GM12875 (cell line): ENCODE measurements at regions not wholly inside any gene's neighbourhood (a gene's known extent, or its start where the extent isn't known, plus 50 kb on each side); places are given as distances from the start of the nearest gene placed in this dataset.
"Not testable (repeated sequence)": the region's sequence is repeated elsewhere in the genome, so short reads cannot be mapped to it uniquely, and the experiment has no call there.

ENCODE experiments used
- H3K4me3 ChIP-seq: one replicate; pipeline ENCODE4 v1.5.1; 2011; ENCODE audit warnings: low read depth, low read length, control low read depth
- CTCF ChIP-seq: IDR thresholded peaks from 2 replicates; pipeline ENCODE4 v1.5.1; 2011; ENCODE audit warnings: low read depth, mild to moderate bottlenecking, control low read depth, inconsistent platforms, low read length, moderate library complexity, borderline replicate concordance; ENCODE audit not compliant: insufficient read depth

- no peak overlapping the region for H3K4me3 ChIP-seq
- no peak for TF ChIP-seq CTCF
These were observed 829.5 kb downstream of the FSCB start for GRCh38 chr14:43677581-43677980.

- no peak for TF ChIP-seq CTCF
- H3K4me3 ChIP-seq, result no peak overlapping the region
These were observed 832.8 kb downstream of the FSCB start for GRCh38 chr14:43674273-43674672.

GRCh38 chr14:43671716-43672485 is 835.2 kb downstream of the FSCB start:
- H3K4me3 ChIP-seq, result no peak overlapping the region
- no peak for TF ChIP-seq CTCF

- H3K4me3 ChIP-seq, result no peak overlapping the region
- no peak for TF ChIP-seq CTCF
These were observed 837.7 kb downstream of the FSCB start for GRCh38 chr14:43669355-43669754.

GRCh38 chr14:43665570-43666267 is 841.4 kb downstream of the FSCB start:
- TF ChIP-seq CTCF, result no peak
- H3K4me3 ChIP-seq, result no peak overlapping the region

GRCh38 chr14:43655194-43655593 is 851.9 kb downstream of the FSCB start:
- not testable (repeated sequence) for H3K4me3 ChIP-seq

GRCh38 chr14:43651896-43652295 is 855.2 kb downstream of the FSCB start:
- no peak for TF ChIP-seq CTCF
- no peak overlapping the region for H3K4me3 ChIP-seq
